A549 (cell line): ENCODE measurements at regions not wholly inside any gene's neighbourhood (a gene's known extent, or its start where the extent isn't known, plus 50 kb on each side); places are given as distances from the start of the nearest gene placed in this dataset.

Experiments
- ATAC-seq, 2 experiments: fragments of 200-7000 bp in 1 of 2; fragments of >200 bp in 1 of 2; cut with Nextera tagmentation in 1 of 2; cut with Tn5 transposase in 1 of 2; 3 replicates each; pipeline versions ENCODE4 v1.8.0 to v1.9.1; 2018 to 2020; ENCODE audit warnings: mild to moderate bottlenecking in 1 of 2, moderate library complexity in 1 of 2
- CTCF ChIA-PET: fragments of 300-600 bp; sonication (Branson Sonifier 250); formaldehyde crosslinking; extraction: SDS; loops from one replicate; lab custom pipeline; 2021; ENCODE audit warnings: antibody characterized with exemption, inconsistent platforms; lab: Yijun Ruan, JAX
- POLR2A ChIA-PET: fragments of 350-600 bp; formaldehyde crosslinking; extraction: SDS; loops from one replicate; lab custom pipeline; 2021; ENCODE audit warnings: antibody characterized with exemption, inconsistent platforms; lab: Yijun Ruan, JAX
- DNase-seq, 2 experiments: peaks; one replicate each; pipeline versions ENCODE4 v3.0.0 to v3.0.0-alpha.2; 2011 to 2016; ENCODE audit warnings: low read depth in 1 of 2, low spot score in 1 of 2
- FAIRE-seq: peaks from 2 replicates; lab custom pipeline; 2011; peaks lifted over from hg19 to GRCh38; lab: Jason Lieb, UNC
- H3K27ac ChIP-seq, 2 experiments: fragments of >200 bp; sonication (Bioruptor Twin); formaldehyde crosslinking; 3 replicates each; pipeline ENCODE4 v1.5.1; 2016 to 2017
- H3K4me1 ChIP-seq: fragments of >200 bp; sonication (Bioruptor Twin); formaldehyde crosslinking; 3 replicates; pipeline ENCODE4 v1.6.1; 2016
- H3K4me2 ChIP-seq: fragments of >200 bp; sonication (Bioruptor Twin); formaldehyde crosslinking; 3 replicates; pipeline ENCODE4 v1.6.1; 2016
- H3K4me3 ChIP-seq: fragments of >200 bp; sonication (Bioruptor Twin); formaldehyde crosslinking; 3 replicates; pipeline ENCODE4 v1.5.1; 2016
- H3K9me3 ChIP-seq: fragments of >200 bp; sonication (Bioruptor Twin); formaldehyde crosslinking; 3 replicates; pipeline ENCODE4 v1.6.1; 2016
- BHLHE40 ChIP-seq: IDR thresholded peaks from 2 replicates; pipeline ENCODE4 v1.6.1; 2012; ENCODE audit warnings: low read depth, low read length, inconsistent platforms
- CBX8 ChIP-seq: fragments of 200-600 bp; sonication (generic); IDR thresholded peaks from 2 replicates; pipeline ENCODE4 v1.6.1; 2016
- EHF ChIP-seq: fragments of 250-450 bp; sonication (Bioruptor Pico); IDR thresholded peaks from 2 replicates; pipeline ENCODE4 v1.5.0; 2020; ENCODE audit warnings: mild to moderate bottlenecking
- ELK1 ChIP-seq: fragments of 150-350 bp; IDR thresholded peaks from 2 replicates; pipeline ENCODE4 v1.6.1; 2014; ENCODE audit warnings: low read depth, mild to moderate bottlenecking, low read length
- FOSL2 ChIP-seq, 2 experiments: fragments of 450-650 bp in 1 of 2; fragments of >200 bp in 1 of 2; sonication (Bioruptor Twin) in 1 of 2; formaldehyde crosslinking; IDR thresholded peaks; 2 replicates each; pipeline versions ENCODE4 v1.5.0 to v1.6.1; 2016 to 2020; ENCODE audit warnings: mild to moderate bottlenecking in 1 of 2, moderate library complexity in 1 of 2
- HEYL ChIP-seq: fragments of 250-450 bp; sonication (Bioruptor Pico); IDR thresholded peaks from 2 replicates; pipeline ENCODE4 v1.8.0; 2021; ENCODE audit warnings: mild to moderate bottlenecking, moderate library complexity
- HOXB13 ChIP-seq: fragments of 250-450 bp; sonication (Bioruptor Pico); IDR thresholded peaks from 2 replicates; pipeline ENCODE4 v1.5.0; 2020; ENCODE audit warnings: low read depth, mild to moderate bottlenecking, moderate library complexity
- KDM5A ChIP-seq: fragments of 200-600 bp; sonication (generic); IDR thresholded peaks from 2 replicates; pipeline ENCODE4 v1.6.1; 2016; ENCODE audit warnings: antibody characterized with exemption, mild to moderate bottlenecking
- PHF8 ChIP-seq: fragments of 200-600 bp; sonication (generic); IDR thresholded peaks from 2 replicates; pipeline ENCODE4 v1.6.1; 2016; ENCODE audit warnings: low read depth, mild to moderate bottlenecking, antibody characterized with exemption, moderate library complexity, borderline replicate concordance
- RAD21 ChIP-seq, 2 experiments: fragments of >200 bp in 1 of 2; sonication (Bioruptor Twin) in 1 of 2; formaldehyde crosslinking in 1 of 2; IDR thresholded peaks in 1 of 2; conservative IDR thresholded peaks in 1 of 2; 2 replicates in 1 of 2; 3 replicates in 1 of 2; pipeline ENCODE4 v1.6.1; 2012 to 2018; ENCODE audit warnings: inconsistent platforms in 1 of 2
- RFX5 ChIP-seq: fragments of 450-650 bp; IDR thresholded peaks from 2 replicates; pipeline ENCODE4 v1.7.1; 2014; ENCODE audit warnings: antibody characterized with exemption, mild to moderate bottlenecking, moderate library complexity
- SMC3 ChIP-seq: fragments of >200 bp; sonication (Bioruptor Twin); formaldehyde crosslinking; IDR thresholded peaks from 3 replicates; pipeline ENCODE4 v1.6.1; 2018; ENCODE audit warnings: inconsistent platforms
- TFCP2L1 ChIP-seq: fragments of 250-450 bp; sonication (Bioruptor Pico); IDR thresholded peaks from 2 replicates; pipeline ENCODE4 v1.5.0; 2021; ENCODE audit warnings: mild to moderate bottlenecking
- ZC3H11A ChIP-seq: fragments of 450-650 bp; IDR thresholded peaks from 2 replicates; pipeline ENCODE4 v1.6.1; 2014; ENCODE audit warnings: antibody characterized with exemption, mild to moderate bottlenecking
- ZSCAN20 ChIP-seq: fragments of 250-450 bp; sonication (Bioruptor Pico); IDR thresholded peaks from 2 replicates; pipeline ENCODE4 v1.8.0; 2022; ENCODE audit warnings: mild to moderate bottlenecking, moderate library complexity
- WGBS: methylation state at CpG from one replicate; pipeline ENCODE4 v1.1.6; 2017; ENCODE audit errors: missing lambda C conversion rate; 5-methylcytosine and 5-hydroxymethylcytosine counted together

DNA sequence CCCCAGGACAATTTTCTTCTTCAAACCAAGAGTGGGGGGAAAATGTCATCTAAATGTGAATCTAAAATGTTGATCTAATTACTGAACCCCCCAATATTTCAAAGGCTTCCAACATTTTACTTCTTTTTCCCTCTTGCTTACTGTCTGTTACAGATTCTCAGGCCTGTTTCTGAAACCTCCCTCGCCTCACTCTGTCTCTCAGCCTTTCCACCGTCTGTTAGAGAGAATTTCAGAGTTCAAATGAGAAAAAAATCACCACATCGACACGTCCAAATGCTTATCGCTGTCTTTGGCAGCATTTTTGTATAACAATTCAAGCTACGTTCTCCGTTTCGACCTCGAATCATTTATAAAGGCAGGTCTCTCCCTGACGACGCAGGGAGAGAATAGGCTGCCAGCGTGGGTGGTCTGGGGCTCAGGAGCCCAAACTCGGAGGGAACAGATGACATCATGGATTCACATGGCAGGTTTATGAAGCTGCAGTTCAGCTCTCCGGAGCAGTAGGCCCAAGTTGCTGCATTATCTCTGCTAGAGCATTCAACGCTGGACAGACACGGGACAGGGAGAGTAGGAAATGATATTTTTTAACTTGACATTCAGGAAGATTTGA, 139.8 kb downstream of the GAS1 start:
- POLR2A ChIA-PET: no interaction called here
- no peak for ATAC-seq
- Histone ChIP-seq H3K4me1 (no peaks in the 10 kb centered on the region), H3K4me3 (no peak overlapping the region), H3K4me2 (no peak overlapping the region), H3K27ac (no peak overlapping the region), H3K9me3 (no peaks in the 10 kb centered on the region)
- no peak for DNase-seq
- FAIRE-seq: no peak
- CTCF ChIA-PET: interaction anchor here (1.0 to 1.1 kb wide), 2 partner anchors 9 to 517 kb away, joined by 3 to 4 read pairs; no protein-coding TSS in a partner anchor
- WGBS: 46% methylated on average over 16 of the region's 16 CpGs
- TF ChIP-seq ZC3H11A (no peak), BHLHE40 (no peak), EHF (CRISPR knock-in tag) (no peak), PHF8 (no peak), KDM5A (no peak), CBX8 (no peak)

DNA sequence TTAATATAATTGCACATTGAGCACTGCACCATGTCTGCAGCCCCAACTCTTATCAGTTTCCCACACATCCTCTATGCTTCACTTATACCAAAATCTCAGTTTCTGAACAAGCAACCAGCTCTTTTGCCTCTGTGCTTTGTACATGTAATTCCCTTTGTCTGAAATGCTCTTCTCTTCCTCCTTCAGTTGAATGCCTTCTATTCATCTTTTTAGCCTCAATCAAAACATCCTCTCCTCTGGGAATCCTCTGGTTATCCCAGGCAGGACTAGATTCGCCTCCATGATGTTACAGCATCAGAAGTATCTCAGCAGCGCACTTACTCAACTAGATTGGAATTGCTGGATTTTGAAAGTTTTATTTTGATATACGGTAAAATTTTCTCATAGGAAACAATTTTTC, 143.3 kb downstream of the GAS1 start:
- CTCF ChIA-PET: no interaction called here

DNA sequence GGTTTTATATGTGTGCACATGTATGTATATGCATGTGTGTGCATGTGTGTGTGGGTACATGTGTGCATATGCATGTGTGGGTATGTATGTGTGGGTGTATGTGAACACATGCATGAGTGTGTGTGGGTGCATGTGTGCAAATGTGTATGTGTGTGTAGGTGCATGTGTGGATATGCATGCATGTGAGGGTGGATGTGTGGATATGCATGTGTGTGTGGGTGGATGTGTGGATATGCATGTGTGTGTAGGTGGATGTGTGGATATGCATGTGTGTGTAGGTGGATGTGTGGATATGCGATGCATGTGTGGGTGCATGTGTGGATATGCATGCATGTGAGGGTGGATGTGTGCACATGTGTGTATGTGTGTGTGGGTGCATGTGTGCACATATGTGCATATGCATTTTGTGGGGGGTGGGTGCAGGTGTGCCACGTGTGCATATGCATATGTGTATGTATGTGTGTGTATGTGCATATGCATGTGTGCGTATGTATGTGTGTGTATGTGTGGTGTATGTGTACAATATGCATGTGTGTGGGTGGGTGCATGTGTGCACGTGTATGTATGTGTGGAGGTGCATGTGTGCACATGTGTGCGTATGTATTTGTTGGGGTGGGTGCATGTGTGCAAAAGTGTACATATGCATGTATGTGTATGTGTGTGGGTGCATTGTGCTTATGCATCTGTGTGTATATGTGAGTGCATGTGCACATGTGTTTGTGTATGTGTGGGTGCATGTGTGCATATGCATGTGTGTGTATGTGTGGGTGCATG, 144.2 kb downstream of the GAS1 start:
- Histone ChIP-seq H3K9me3 (no peaks in the 10 kb centered on the region), H3K4me1 (no peaks in the 10 kb centered on the region), H3K4me2 (no peak overlapping the region), H3K4me3 (no peak overlapping the region), H3K27ac (no peak overlapping the region)
- WGBS: 55% methylated on average over 5 of the region's 5 CpGs
- no peak; a peak in 1 of 6 replicates for ATAC-seq
- DNase-seq: no peak
- ChIA-PET CTCF (no interaction called here), POLR2A (no interaction called here)
- TF ChIP-seq FOSL2 (IDR thresholded peaks at IDR 0.05) (no peak), FOSL2 (CRISPR knock-in tag; IDR thresholded peaks at IDR 0.05) (no peak), ZC3H11A (no peak), HOXB13 (CRISPR knock-in tag) (no peak), HEYL (CRISPR knock-in tag) (no peak), RFX5 (no peak)
- no peak for FAIRE-seq

More for the DNA sequence above, 143.3 kb downstream of the GAS1 start:
- no peaks in the 10 kb centered on the region for H3K4me1 ChIP-seq
- DNase-seq (no peak), FAIRE-seq (no peak)
- H3K9me3 ChIP-seq: no peaks in the 10 kb centered on the region
- no peak overlapping the region for H3K27ac ChIP-seq
- TF ChIP-seq ELK1 (no peak), ZSCAN20 (no peak), RAD21 (conservative IDR thresholded peaks at IDR 0.05 in 1 of 2, IDR thresholded peaks at IDR 0.05 in 1 of 2) (no peak), RFX5 (no peak), TFCP2L1 (CRISPR knock-in tag) (no peak), EHF (CRISPR knock-in tag) (no peak), SMC3 (no peak)
- TF ChIP-seq, all 56 proteins: peak for 0
- ATAC-seq: no peak
- no peak overlapping the region for H3K4me2 ChIP-seq
- 0% methylated on average over 3 of the region's 3 CpGs for WGBS
- POLR2A ChIA-PET: no interaction called here
- no peak overlapping the region for H3K4me3 ChIP-seq

DNA sequence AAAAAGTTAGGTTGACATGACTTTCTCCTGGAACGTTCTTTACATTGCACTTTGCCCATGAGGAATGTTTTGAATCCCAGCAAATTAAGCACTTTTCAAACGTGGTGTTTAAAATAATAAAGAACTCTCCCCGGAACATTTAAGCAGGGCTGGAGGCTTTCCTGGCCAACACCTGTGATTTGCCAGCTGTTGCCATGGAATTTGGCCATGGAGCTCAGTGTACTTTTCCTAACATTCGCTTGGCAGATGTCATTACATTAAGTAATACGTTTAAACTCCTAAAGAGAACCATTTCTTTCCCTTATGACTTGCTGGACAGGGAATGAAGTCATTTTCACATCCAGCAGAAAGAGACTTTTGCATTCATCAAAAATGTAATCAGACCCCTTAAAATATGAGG, 146.1 kb downstream of the GAS1 start:
- POLR2A ChIA-PET: no interaction called here
- DNase-seq: no peak
- WGBS: 5% methylated on average over 5 of the region's 5 CpGs
- no peaks in the 10 kb centered on the region for H3K9me3 ChIP-seq
- no peak for ATAC-seq
- H3K27ac ChIP-seq: no peak overlapping the region
- no peak for FAIRE-seq
- no peak overlapping the region for H3K4me3 ChIP-seq
- H3K4me1 ChIP-seq: no peaks in the 10 kb centered on the region
- H3K4me2 ChIP-seq: no peak overlapping the region
- CTCF ChIA-PET: no interaction called here
- no peak for TF ChIP-seq PHF8
- no peak for TF ChIP-seq HEYL (CRISPR knock-in tag)
